GM23338 (cell line): ENCODE measurements at regions not wholly inside any gene's neighbourhood (a gene's known extent, or its start where the extent isn't known, plus 50 kb on each side); places are given as distances from the start of the nearest gene placed in this dataset.

Experiments used
- ATAC-seq: fragments of 200-7000 bp; cut with Tn5 transposase; 3 replicates; pipeline ENCODE4 v1.9.1; 2020
- DNase-seq: peaks from one replicate; pipeline ENCODE4 v3.0.0-alpha.2; 2015; ENCODE audit warnings: low spot score
- H2AFZ ChIP-seq: fragments of 200-600 bp; sonication (generic); 2 replicates; pipeline ENCODE4 v1.8.0; 2016; ENCODE audit warnings: antibody characterized with exemption, mild to moderate bottlenecking, moderate library complexity
- H3F3A ChIP-seq: fragments of 200-600 bp; sonication (generic); replicated peaks from 2 replicates; pipeline ENCODE4 v1.8.0; 2017; ENCODE audit warnings: antibody characterized with exemption, mixed run types, low read depth
- H3K27ac ChIP-seq: fragments of 200-600 bp; sonication (generic); 2 replicates; pipeline ENCODE4 v1.6.1; 2016; ENCODE audit warnings: low read depth
- H3K27me3 ChIP-seq: fragments of 200-600 bp; sonication (generic); 2 replicates; pipeline ENCODE4 v1.8.0; 2016; ENCODE audit warnings: mild to moderate bottlenecking, mixed run types, moderate library complexity; ENCODE audit not compliant: insufficient read depth
- H3K36me3 ChIP-seq: fragments of 200-600 bp; sonication (generic); 2 replicates; pipeline ENCODE4 v1.8.0; 2016; ENCODE audit warnings: mild to moderate bottlenecking; ENCODE audit not compliant: insufficient read depth
- H3K4me1 ChIP-seq: fragments of 200-600 bp; sonication (generic); 2 replicates; pipeline ENCODE4 v1.8.0; 2016; ENCODE audit warnings: mild to moderate bottlenecking, moderate library complexity; ENCODE audit not compliant: insufficient read depth
- H3K4me2 ChIP-seq: fragments of 200-600 bp; sonication (generic); 2 replicates; pipeline ENCODE4 v1.7.1; 2017; ENCODE audit warnings: mixed run types
- H3K4me3 ChIP-seq: fragments of 200-600 bp; sonication (generic); 2 replicates; pipeline ENCODE4 v1.6.1; 2016; ENCODE audit warnings: mixed run types
- H3K79me2 ChIP-seq: fragments of 200-600 bp; sonication (generic); replicated peaks from 2 replicates; pipeline ENCODE4 v1.8.0; 2017; ENCODE audit warnings: mild to moderate bottlenecking; ENCODE audit not compliant: insufficient read depth
- H3K9me2 ChIP-seq: fragments of 200-600 bp; sonication (generic); 2 replicates; pipeline ENCODE4 v1.8.0; 2017; ENCODE audit not compliant: insufficient read depth
- H4K20me1 ChIP-seq: fragments of 200-600 bp; sonication (generic); replicated peaks from 2 replicates; pipeline ENCODE4 v1.8.0; 2017; ENCODE audit warnings: mild to moderate bottlenecking; ENCODE audit not compliant: insufficient read depth
- H3K27ac Mint-ChIP-seq: 2 replicates; pipeline ENCODE4 v1.8.0; 2020; ENCODE audit warnings: inconsistent platforms, mild to moderate bottlenecking, moderate library complexity, mixed read lengths
- H3K27me3 Mint-ChIP-seq: 3 replicates; pipeline ENCODE4 v1.8.0; 2022; ENCODE audit warnings: low read depth, mild to moderate bottlenecking, moderate library complexity, mixed read lengths, inconsistent platforms; ENCODE audit not compliant: insufficient read depth, poor library complexity
- H3K36me3 Mint-ChIP-seq: 3 replicates; pipeline ENCODE4 v1.8.0; 2021; ENCODE audit warnings: low read depth, mild to moderate bottlenecking, inconsistent platforms, moderate library complexity, mixed read lengths
- H3K4me1 Mint-ChIP-seq: 3 replicates; pipeline ENCODE4 v1.8.0; 2020; ENCODE audit warnings: mild to moderate bottlenecking, inconsistent platforms, mixed read lengths
- H3K4me3 Mint-ChIP-seq: 3 replicates; pipeline ENCODE4 v1.8.0; 2021; ENCODE audit warnings: moderate library complexity, mild to moderate bottlenecking, inconsistent platforms, mixed read lengths
- H3K9me3 Mint-ChIP-seq: 3 replicates; pipeline ENCODE4 v1.8.0; 2020; ENCODE audit warnings: moderate library complexity, mild to moderate bottlenecking, inconsistent platforms, mixed read lengths
- CREB1 ChIP-seq: fragments of 250-450 bp; sonication (Bioruptor Pico); IDR thresholded peaks from 2 replicates; pipeline ENCODE4 v1.5.0; 2020; ENCODE audit warnings: low read depth, mild to moderate bottlenecking, moderate library complexity
- JUNB ChIP-seq: IDR thresholded peaks from one replicate; pipeline ENCODE4 v1.6.1; 2016; ENCODE audit warnings: antibody characterized with exemption; ENCODE audit not compliant: unreplicated experiment
- NANOG ChIP-seq: IDR thresholded peaks from 2 replicates; pipeline ENCODE4 v1.6.1; 2016; ENCODE audit warnings: antibody characterized with exemption, borderline replicate concordance
- STAT1 ChIP-seq: IDR thresholded peaks from one replicate; pipeline ENCODE4 v1.6.1; 2016; ENCODE audit warnings: antibody characterized with exemption; ENCODE audit not compliant: unreplicated experiment
- ZNF331 ChIP-seq: fragments of 250-450 bp; sonication (Bioruptor Pico); IDR thresholded peaks from 2 replicates; pipeline ENCODE4 v1.5.0; 2020; ENCODE audit warnings: low read depth, mild to moderate bottlenecking, moderate library complexity
- TF ChIP-seq, protein P1 (sequence below): fragments of 250-450 bp; sonication (Bioruptor Pico); IDR thresholded peaks from 2 replicates; pipeline ENCODE4 v1.5.0; 2020; ENCODE audit warnings: mild to moderate bottlenecking, moderate library complexity
- TF ChIP-seq, protein P2 (sequence below): IDR thresholded peaks from 2 replicates; pipeline ENCODE4 v1.6.1; 2016; ENCODE audit warnings: antibody characterized with exemption
- TF ChIP-seq, protein P3 (sequence below), 2 experiments: fragments of 200-600 bp in 1 of 2; sonication (generic) in 1 of 2; conservative IDR thresholded peaks; 2 replicates each; pipeline versions ENCODE4 v1.5.1 to v1.6.1; 2016 to 2017; ENCODE audit warnings: antibody characterized with exemption in 2 of 2, low read depth in 2 of 2, mild to moderate bottlenecking in 2 of 2, moderate library complexity in 1 of 2

DNA sequence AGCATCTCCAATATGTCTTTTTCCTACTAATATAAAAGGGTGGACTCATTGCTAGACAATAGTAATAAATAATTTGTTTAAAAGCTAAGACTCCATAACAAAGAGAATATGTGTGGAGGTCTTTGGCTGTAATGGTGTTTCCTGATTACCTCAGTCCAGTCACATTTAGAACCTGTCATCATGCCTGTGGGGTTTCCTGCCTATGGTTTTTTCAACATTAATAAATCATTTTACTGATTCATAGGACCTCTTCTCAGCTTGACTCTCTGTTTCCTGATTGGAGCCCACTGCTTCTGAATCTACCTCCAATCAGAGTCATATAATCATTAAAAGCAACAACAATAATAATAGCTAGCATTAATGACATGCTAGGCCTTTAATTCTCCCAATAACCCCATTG lies 52.4 kb upstream of the GNAI1 start:
- H3K27me3 ChIP-seq: no peaks in the 10 kb centered on the region
- Mint-ChIP-seq H3K27ac (no peak overlapping the region), H3K36me3 (no peaks in the 10 kb centered on the region), H3K27me3 (no peaks in the 10 kb centered on the region), H3K4me3 (no peak overlapping the region), H3K9me3 (peaks cover 3% of the 10 kb centered on the region; the same call in 1 of the 3 replicates), H3K4me1 (peaks cover 6% of the 10 kb centered on the region; the same call in 2 of the 3 replicates)
- H3F3A ChIP-seq: no peaks in the 10 kb centered on the region
- DNase-seq: no peak
- TF ChIP-seq, protein P1, sequence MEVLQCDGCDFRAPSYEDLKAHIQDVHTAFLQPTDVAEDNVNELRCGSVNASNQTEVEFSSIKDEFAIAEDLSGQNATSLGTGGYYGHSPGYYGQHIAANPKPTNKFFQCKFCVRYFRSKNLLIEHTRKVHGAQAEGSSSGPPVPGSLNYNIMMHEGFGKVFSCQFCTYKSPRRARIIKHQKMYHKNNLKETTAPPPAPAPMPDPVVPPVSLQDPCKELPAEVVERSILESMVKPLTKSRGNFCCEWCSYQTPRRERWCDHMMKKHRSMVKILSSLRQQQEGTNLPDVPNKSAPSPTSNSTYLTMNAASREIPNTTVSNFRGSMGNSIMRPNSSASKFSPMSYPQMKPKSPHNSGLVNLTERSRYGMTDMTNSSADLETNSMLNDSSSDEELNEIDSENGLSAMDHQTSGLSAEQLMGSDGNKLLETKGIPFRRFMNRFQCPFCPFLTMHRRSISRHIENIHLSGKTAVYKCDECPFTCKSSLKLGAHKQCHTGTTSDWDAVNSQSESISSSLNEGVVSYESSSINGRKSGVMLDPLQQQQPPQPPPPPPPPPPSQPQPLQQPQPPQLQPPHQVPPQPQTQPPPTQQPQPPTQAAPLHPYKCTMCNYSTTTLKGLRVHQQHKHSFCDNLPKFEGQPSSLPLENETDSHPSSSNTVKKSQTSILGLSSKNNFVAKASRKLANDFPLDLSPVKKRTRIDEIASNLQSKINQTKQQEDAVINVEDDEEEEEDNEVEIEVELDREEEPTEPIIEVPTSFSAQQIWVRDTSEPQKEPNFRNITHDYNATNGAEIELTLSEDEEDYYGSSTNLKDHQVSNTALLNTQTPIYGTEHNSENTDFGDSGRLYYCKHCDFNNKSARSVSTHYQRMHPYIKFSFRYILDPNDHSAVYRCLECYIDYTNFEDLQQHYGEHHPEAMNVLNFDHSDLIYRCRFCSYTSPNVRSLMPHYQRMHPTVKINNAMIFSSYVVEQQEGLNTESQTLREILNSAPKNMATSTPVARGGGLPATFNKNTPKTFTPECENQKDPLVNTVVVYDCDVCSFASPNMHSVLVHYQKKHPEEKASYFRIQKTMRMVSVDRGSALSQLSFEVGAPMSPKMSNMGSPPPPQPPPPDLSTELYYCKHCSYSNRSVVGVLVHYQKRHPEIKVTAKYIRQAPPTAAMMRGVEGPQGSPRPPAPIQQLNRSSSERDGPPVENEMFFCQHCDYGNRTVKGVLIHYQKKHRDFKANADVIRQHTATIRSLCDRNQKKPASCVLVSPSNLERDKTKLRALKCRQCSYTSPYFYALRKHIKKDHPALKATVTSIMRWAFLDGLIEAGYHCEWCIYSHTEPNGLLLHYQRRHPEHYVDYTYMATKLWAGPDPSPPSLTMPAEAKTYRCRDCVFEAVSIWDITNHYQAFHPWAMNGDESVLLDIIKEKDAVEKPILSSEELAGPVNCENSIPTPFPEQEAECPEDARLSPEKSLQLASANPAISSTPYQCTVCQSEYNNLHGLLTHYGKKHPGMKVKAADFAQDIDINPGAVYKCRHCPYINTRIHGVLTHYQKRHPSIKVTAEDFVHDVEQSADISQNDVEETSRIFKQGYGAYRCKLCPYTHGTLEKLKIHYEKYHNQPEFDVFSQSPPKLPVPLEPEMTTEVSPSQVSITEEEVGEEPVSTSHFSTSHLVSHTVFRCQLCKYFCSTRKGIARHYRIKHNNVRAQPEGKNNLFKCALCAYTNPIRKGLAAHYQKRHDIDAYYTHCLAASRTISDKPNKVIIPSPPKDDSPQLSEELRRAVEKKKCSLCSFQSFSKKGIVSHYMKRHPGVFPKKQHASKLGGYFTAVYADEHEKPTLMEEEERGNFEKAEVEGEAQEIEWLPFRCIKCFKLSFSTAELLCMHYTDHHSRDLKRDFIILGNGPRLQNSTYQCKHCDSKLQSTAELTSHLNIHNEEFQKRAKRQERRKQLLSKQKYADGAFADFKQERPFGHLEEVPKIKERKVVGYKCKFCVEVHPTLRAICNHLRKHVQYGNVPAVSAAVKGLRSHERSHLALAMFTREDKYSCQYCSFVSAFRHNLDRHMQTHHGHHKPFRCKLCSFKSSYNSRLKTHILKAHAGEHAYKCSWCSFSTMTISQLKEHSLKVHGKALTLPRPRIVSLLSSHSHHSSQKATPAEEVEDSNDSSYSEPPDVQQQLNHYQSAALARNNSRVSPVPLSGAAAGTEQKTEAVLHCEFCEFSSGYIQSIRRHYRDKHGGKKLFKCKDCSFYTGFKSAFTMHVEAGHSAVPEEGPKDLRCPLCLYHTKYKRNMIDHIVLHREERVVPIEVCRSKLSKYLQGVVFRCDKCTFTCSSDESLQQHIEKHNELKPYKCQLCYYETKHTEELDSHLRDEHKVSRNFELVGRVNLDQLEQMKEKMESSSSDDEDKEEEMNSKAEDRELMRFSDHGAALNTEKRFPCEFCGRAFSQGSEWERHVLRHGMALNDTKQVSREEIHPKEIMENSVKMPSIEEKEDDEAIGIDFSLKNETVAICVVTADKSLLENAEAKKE (CRISPR knock-in tag): no peak
- TF ChIP-seq, protein P2, sequence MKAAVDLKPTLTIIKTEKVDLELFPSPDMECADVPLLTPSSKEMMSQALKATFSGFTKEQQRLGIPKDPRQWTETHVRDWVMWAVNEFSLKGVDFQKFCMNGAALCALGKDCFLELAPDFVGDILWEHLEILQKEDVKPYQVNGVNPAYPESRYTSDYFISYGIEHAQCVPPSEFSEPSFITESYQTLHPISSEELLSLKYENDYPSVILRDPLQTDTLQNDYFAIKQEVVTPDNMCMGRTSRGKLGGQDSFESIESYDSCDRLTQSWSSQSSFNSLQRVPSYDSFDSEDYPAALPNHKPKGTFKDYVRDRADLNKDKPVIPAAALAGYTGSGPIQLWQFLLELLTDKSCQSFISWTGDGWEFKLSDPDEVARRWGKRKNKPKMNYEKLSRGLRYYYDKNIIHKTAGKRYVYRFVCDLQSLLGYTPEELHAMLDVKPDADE: no peak
- TF ChIP-seq ZNF331 (CRISPR knock-in tag): no peak
- TF ChIP-seq, protein P3, sequence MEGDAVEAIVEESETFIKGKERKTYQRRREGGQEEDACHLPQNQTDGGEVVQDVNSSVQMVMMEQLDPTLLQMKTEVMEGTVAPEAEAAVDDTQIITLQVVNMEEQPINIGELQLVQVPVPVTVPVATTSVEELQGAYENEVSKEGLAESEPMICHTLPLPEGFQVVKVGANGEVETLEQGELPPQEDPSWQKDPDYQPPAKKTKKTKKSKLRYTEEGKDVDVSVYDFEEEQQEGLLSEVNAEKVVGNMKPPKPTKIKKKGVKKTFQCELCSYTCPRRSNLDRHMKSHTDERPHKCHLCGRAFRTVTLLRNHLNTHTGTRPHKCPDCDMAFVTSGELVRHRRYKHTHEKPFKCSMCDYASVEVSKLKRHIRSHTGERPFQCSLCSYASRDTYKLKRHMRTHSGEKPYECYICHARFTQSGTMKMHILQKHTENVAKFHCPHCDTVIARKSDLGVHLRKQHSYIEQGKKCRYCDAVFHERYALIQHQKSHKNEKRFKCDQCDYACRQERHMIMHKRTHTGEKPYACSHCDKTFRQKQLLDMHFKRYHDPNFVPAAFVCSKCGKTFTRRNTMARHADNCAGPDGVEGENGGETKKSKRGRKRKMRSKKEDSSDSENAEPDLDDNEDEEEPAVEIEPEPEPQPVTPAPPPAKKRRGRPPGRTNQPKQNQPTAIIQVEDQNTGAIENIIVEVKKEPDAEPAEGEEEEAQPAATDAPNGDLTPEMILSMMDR (conservative IDR thresholded peaks at IDR 0.05; ENCODE audit: low read depth in 2 of 2): no peak
- TF ChIP-seq JUNB: no peak
- TF ChIP-seq NANOG: no peak
- TF ChIP-seq STAT1: no peak
- no peak for TF ChIP-seq CREB1
- H3K36me3 ChIP-seq: no peaks in the 10 kb centered on the region
- ATAC-seq: no peak
- H3K79me2 ChIP-seq: no peaks in the 10 kb centered on the region
- no peaks in the 10 kb centered on the region for H3K9me2 ChIP-seq
- H2AFZ ChIP-seq: no peak overlapping the region
- no peak overlapping the region for H3K4me2 ChIP-seq
- H3K4me1 ChIP-seq: no peaks in the 10 kb centered on the region
- no peak overlapping the region for H3K27ac ChIP-seq
- H4K20me1 ChIP-seq: no peaks in the 10 kb centered on the region
- H3K4me3 ChIP-seq: no peak overlapping the region
